Stimulated activated naive CD4-positive, alpha-beta T cell treated with Interleukin-2 at 50 U/mL for 16 hours (primary cell): ENCODE measurements at regions not wholly inside any gene's neighbourhood (a gene's known extent, or its start where the extent isn't known, plus 50 kb on each side); places are given as distances from the start of the nearest gene placed in this dataset.
A peak's percentile ranks its signal among the peaks of the same experiment; 100 is the strongest.

Experiments used
- DNase-seq: peaks from one replicate; lab custom pipeline; 2025; lab: John Stamatoyannopoulos, UW

DNA sequence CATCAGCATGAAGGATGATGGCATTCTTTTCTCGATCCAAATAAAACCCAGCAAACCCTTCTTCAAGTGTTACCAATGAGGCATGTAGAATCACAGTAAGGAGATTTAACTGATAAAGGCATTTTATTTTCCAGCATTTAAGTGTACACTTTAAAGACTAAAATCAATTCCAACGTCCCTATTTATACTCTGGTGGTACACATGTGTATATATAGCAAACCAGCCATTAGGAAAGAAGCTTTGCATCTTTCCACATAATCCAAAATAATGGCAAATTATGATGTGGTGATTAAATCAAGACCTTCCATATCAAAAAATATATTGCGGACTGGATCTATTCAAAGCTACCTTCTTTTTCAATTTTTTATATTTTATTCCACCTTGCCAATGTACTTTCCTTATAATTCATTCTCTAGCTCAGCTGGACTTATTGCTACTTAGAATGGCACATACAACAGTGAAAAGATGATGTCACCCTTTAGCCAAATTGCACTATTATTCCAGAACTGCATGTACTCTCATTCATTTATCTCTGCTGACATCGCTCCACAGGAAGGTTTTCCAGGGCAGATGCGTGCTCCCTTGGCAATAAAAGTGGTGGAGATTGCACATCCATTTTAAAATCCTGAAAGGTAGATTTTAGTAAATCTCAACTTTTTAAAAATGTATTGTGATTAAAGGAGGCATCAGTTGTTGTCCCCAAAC, 63.3 kb upstream of the SLC30A5 start:
- no peak for DNase-seq

DNA sequence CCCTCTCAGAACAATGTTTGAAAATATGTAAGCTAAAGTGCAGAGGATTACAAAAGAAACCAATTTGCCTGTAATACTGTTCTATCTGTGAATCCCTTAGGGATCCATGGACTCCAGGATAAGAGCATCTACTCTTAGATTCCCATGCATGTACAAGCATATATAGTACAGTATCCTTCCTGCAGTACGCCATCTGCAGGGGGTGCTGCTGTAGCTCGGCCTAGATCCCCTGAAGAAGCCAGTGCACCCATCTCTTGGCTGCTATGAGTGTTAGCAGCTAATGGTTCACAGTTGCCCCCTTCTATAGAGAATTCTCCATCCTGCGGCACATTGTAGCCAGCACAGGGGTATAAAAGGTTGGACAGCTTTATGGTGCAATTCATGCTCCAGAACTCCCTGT, 61.8 kb upstream of the SLC30A5 start:
- no peak for DNase-seq

DNA sequence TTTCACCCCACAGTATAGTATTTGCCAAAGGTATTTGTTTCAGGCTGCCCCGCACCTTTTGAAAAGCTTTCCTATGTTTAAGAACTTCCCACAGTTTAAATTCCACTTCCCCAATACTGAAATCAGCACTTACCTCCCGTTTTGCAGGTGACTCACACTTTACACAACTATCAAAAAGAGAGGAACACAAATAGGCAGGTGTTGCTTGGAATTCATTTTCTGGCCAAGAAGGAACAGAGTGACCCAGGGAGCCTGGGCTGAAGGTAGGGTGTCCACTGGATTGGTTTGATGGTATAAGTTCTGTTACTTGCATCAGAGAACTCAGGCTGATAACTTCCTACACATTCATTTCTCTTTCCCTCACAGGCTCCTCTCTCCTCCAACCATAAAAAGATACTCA, 60.1 kb upstream of the SLC30A5 start:
- no peak for DNase-seq

DNA sequence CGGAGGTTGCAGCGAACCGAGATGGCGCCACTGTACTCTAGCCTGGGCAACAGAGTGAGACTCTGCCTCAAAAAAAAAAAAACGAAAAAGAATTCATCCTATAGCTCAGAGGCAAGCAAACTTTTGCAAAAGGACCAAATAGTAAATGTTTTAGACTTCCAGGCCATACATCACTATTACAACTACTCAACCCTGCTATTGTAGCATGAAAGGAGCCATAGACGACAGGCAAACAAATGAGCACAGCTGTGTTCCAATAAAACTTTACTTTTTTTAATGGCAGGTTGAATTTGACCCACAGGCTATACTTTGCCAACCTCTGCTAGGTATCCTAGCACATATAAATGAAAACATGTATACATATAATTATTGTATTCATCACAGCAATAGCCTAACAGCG, 58.9 kb upstream of the SLC30A5 start:
- no peak for DNase-seq

DNA sequence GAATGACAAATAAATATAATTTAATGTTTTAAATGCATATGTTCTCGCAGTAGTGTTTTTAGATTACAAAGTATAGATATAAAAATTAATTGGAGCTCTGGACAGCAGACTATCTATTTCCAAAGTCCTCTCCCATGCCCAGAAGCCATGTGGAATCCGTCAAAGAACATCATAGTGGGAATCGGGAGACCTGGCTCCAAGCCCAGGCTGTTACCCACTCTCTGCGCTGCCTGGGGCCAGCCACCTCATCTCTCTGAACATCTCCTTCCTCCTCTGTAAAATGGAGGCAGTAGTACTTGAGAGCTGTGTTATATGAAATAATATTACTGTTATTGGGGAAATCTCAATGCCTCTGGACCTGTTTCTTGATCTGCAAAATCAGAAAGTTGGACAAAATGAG, 58.1 kb upstream of the SLC30A5 start:
- DNase-seq = no peak

DNA sequence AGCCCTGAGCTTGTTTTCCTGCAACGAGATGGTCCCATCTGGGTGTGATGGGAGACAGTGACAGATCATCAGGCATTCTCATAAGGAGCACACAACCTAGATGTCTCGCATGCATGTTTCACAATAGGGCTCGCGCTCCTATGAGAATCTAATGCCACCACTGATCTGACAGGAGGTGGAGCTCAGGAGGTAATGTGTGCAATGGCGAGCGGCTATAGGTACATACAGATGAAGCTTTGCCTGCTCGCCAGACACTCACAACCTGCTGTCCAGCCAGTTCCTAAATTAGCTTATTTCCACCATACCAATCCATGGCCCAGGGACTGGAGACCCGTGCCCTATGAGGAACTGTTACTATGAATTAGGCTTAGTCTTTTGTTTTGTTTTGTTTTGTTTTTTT, 55.3 kb upstream of the SLC30A5 start:
- no peak for DNase-seq

DNA sequence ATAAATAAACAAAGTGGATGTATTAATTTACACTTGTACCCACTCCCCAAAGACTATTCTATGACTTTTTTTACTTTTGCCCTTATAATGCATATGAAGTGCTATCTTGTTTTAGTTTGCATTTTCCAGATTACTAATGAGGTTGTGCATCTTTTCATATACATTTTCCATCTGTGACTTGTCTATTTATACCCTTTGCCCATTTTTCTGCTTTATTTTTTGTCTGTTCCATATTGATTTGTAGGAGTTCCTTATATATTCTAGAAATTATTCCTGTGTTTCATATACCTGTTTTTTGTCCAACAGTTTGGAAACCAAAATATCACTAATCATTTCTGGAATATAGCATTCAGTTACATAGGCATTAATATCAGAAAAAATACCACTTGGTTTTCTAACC, 54.0 kb upstream of the SLC30A5 start:
- DNase-seq = no peak

DNA sequence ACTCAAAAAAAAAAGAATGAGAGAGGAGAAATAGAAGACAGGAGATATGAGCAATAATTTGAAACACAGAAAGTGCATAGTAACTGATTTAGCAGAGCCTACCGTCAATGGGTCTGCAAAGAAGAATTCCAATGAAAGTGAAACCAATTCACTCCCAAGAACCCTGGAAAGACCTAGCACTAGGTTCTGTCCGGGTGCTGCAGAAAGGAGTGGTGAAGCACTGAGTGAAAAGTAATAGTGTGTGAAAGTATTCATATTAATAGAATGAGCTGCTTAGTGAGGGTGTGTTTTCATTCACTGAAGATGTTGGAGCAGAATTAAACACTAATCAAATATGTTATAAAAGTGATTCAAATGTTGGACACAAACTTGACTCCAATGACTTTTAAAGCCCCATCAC, 51.3 kb upstream of the SLC30A5 start:
- no peak for DNase-seq

DNA sequence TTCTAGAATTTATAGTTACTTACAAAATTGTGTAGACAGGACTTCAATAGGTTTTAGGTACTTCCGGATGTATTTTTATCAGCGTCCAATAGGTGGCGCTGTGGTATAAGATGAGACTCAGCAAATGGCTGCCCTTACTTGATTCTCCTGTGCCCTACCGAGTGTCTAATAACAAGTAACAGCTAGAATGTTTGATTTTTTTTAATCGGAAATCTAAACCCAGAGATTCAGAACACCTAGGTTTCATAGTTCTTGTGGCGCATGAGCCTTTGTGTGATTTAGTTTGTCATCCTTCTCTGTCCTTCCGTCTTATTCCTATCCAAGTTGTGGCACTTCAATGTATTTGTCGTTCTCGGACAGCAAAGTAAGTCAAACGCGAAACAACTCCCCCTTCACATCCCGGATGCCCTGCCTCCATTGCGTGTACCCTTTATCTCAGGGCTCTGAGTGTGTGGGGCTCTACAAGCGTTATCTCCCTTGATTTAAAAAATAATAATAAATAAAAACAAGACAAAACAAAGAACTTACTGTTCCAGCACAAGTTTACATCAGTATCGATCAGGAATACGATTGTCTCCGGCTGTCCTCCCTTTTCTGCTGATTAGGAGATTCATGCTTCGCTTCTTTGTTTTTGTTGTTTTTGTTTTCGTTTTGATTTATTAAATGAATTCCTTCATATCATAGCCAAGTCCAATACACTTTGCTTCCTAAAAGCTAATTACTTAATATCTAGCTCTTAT, 50.7 kb upstream of the SLC30A5 start:
- peak; percentile 64 for DNase-seq

DNA sequence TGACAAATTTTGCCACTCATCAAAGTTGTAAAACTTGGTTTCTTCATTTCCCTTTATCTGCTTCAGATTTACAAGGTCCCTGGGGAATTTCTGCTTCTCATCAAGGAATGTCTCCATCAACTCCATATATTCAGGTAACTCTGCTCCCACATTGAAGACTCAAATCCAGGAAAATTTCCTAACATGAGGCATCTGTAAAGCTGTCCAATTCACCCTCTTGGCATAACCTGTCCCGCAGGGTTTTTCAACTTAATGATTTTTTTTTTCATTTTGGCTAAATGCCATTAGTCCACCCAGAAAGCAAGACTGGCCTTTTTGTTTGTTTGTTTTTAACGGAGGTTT, 50.2 kb upstream of the SLC30A5 start:
- DNase-seq = no peak
